ENCODE measurements at regions not wholly inside any gene's neighbourhood (a gene's known extent, or its start where the extent isn't known, plus 50 kb on each side); places are given as distances from the start of the nearest gene placed in this dataset.
"Not testable (repeated sequence)": the region's sequence is repeated elsewhere in the genome, so short reads cannot be mapped to it uniquely, and the experiment has no call there.

- no peak overlapping the region for H3K27ac ChIP-seq
- no peaks in the 10 kb centered on the region for H3K27me3 ChIP-seq
- H3K4me3 ChIP-seq = no peak overlapping the region
- H3K4me1 ChIP-seq = no peaks in the 10 kb centered on the region
- H3K9me3 ChIP-seq = no peaks in the 10 kb centered on the region
- intact Hi-C loops (cut with DNase I) = no loop called here
- TF ChIP-seq, protein P1, sequence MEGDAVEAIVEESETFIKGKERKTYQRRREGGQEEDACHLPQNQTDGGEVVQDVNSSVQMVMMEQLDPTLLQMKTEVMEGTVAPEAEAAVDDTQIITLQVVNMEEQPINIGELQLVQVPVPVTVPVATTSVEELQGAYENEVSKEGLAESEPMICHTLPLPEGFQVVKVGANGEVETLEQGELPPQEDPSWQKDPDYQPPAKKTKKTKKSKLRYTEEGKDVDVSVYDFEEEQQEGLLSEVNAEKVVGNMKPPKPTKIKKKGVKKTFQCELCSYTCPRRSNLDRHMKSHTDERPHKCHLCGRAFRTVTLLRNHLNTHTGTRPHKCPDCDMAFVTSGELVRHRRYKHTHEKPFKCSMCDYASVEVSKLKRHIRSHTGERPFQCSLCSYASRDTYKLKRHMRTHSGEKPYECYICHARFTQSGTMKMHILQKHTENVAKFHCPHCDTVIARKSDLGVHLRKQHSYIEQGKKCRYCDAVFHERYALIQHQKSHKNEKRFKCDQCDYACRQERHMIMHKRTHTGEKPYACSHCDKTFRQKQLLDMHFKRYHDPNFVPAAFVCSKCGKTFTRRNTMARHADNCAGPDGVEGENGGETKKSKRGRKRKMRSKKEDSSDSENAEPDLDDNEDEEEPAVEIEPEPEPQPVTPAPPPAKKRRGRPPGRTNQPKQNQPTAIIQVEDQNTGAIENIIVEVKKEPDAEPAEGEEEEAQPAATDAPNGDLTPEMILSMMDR (IDR thresholded peaks at IDR 0.05) = no peak
- no peaks in the 10 kb centered on the region for H3K36me3 ChIP-seq
- no peak for DNase-seq (ENCODE audit: low spot score in 2 of 2)
Observed at GRCh38 chr12:95358111-95359083, 115.6 kb upstream of the METAP2 start.

DNA sequence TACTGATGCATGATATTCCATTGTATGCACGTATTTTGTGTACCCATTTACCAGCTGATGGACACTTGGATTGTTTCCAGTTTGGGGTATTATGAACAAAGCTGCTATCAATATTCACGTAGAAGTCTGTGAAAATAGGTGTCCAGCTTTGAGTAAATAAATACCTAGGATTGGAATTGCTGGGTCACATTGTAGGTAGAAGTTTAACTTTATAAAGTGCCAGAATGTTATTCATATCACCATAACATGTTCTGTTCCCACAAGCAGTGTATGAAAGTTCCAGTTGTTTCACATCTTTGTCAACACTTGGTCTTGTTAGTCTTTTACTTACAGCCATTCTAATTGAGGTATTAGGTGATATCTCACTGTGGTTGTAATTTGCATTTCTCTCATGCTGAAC, 108.0 kb upstream of the METAP2 start:
- no peaks in the 10 kb centered on the region for H3K36me3 ChIP-seq
- no peak overlapping the region for H3K27ac ChIP-seq
- intact Hi-C loops (cut with DNase I) = no loop called here
- H3K9me3 ChIP-seq = no peaks in the 10 kb centered on the region
- no peaks in the 10 kb centered on the region for H3K4me1 ChIP-seq
- no peak overlapping the region for H3K4me3 ChIP-seq
- TF ChIP-seq, protein P1 (IDR thresholded peaks at IDR 0.05) = no peak
- no peaks in the 10 kb centered on the region for H3K27me3 ChIP-seq
- DNase-seq (ENCODE audit: low spot score in 2 of 2) = no peak

GRCh38 chr12:95368931-95369330, 105.0 kb upstream of the METAP2 start:
- Histone ChIP-seq H3K4me1 (peaks cover 0 to 3% of the 10 kb centered on the region in 2 donors), H3K4me3 (no peak overlapping the region), H3K9me3 (no peaks in the 10 kb centered on the region), H3K27ac (no peak overlapping the region), H3K27me3 (no peaks in the 10 kb centered on the region), H3K36me3 (no peaks in the 10 kb centered on the region)
- TF ChIP-seq, protein P1 (IDR thresholded peaks at IDR 0.05) = no peak
- intact Hi-C loops (cut with DNase I) = no loop called here
- no peak for DNase-seq (ENCODE audit: low spot score in 2 of 2)

DNA sequence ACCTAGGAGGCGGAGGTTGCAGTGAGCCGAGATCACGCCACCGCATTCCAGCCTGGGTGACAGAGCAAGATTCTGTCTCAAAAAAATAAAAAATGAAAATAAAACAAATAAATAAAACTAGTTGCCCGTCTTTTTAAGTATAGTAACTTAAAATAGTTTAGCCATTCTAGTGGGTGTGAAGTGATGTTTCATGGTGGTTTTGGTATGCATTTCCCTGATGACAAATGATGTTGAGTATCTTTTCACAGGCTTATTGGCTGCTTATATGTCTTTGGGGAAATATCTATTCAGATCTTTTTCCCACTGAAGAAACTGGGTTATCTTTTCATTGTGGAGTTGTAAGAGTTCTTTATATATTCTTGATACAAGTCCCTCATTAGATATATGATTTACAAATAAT, 102.4 kb upstream of the METAP2 start:
- intact Hi-C loops (cut with DNase I) = no loop called here
- H3K27me3 ChIP-seq = no peaks in the 10 kb centered on the region

GRCh38 chr12:95379481-95379880, 94.5 kb upstream of the METAP2 start:
- H3K4me3 ChIP-seq; H3K27me3 ChIP-seq; H3K36me3 ChIP-seq; DNase-seq (ENCODE audit: low spot score in 2 of 2); H3K9me3 ChIP-seq; H3K27ac ChIP-seq; intact Hi-C loops (cut with DNase I): not testable (repeated sequence)
- peaks cover 0 to 15% of the 10 kb centered on the region in 2 donors for H3K4me1 ChIP-seq

More for the DNA sequence above, 102.4 kb upstream of the METAP2 start:
- Histone ChIP-seq H3K4me3 (no peak overlapping the region), H3K36me3 (no peaks in the 10 kb centered on the region), H3K9me3 (no peaks in the 10 kb centered on the region), H3K27ac (no peak overlapping the region), H3K4me1 (peaks cover 0 to 3% of the 10 kb centered on the region in 2 donors)
- TF ChIP-seq, protein P1 (IDR thresholded peaks at IDR 0.05) = no peak
- no peak for DNase-seq (ENCODE audit: low spot score in 2 of 2)

DNA sequence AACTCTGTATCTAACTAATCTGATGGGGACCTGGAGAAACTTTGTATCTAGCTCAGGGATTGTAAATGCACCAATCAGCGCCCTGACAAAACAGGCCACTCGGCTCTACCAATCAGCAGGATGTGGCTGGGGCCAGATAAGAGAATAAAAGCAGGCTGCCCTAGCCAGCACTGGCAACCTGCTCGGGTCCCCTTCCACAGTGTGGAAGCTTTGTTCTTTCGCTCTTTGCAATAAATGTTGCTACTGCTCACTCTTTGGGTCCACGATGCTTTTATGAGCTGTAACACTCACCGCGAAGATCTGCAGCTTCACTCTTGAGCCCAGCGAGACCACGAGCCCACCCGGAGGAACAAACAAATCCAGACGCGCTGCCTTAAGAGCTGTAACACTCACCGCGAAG, 93.6 kb upstream of the METAP2 start:
- H3K27me3 ChIP-seq; intact Hi-C loops (cut with DNase I); H3K4me3 ChIP-seq; H3K9me3 ChIP-seq; H3K36me3 ChIP-seq; DNase-seq (ENCODE audit: low spot score in 2 of 2): not testable (repeated sequence)
- peak overlapping the region in 1 of 2 donors; percentile 73 for H3K27ac ChIP-seq
- peaks cover 5 to 21% of the 10 kb centered on the region in 2 donors for H3K4me1 ChIP-seq

All from ascending aorta (tissue), 2 donors.